Panc1 (cell line): ENCODE measurements at regions not wholly inside any gene's neighbourhood (a gene's known extent, or its start where the extent isn't known, plus 50 kb on each side); places are given as distances from the start of the nearest gene placed in this dataset.

Experiments
- ATAC-seq: fragments of 200-7000 bp; cut with Tn5 transposase; 2 replicates; pipeline ENCODE4 v1.9.1; 2020; ENCODE audit warnings: mild to moderate bottlenecking, moderate library complexity
- BruUV-seq: library from RNA; stranded (reverse); fragments of 400-500 nt; replicated peaks from 2 replicates; lab custom pipeline; 2021; lab: Mats Ljungman, UMichigan
- CTCF ChIA-PET: fragments of 300-600 bp; sonication (Branson Sonifier 250); formaldehyde crosslinking; loops from one replicate; lab custom pipeline; 2022; ENCODE audit warnings: antibody characterized with exemption; lab: Charles Lee
- POLR2A ChIA-PET: fragments of 300-600 bp; sonication (Branson Sonifier 250); formaldehyde crosslinking; loops from one replicate; lab custom pipeline; 2022; ENCODE audit warnings: antibody characterized with exemption; lab: Charles Lee
- DNase-seq: peaks from one replicate; pipeline ENCODE4 v3.0.0-alpha.2; 2010; ENCODE audit warnings: low read depth, low spot score
- H3K27ac ChIP-seq: 2 replicates; pipeline ENCODE4 v1.5.1; 2011; ENCODE audit warnings: mild to moderate bottlenecking, low read length, inconsistent platforms
- H3K27me3 ChIP-seq: fragments of 200-500 bp; sonication (Bioruptor generic); 2 replicates; pipeline ENCODE4 v1.6.0; 2014; ENCODE audit warnings: low read length, inconsistent platforms; ENCODE audit not compliant: control insufficient read depth, insufficient read depth
- H3K36me3 ChIP-seq: fragments of 200-500 bp; sonication (Bioruptor generic); 2 replicates; pipeline ENCODE4 v1.5.1; 2014; ENCODE audit warnings: inconsistent platforms, mild to moderate bottlenecking, low read length, moderate library complexity; ENCODE audit not compliant: control insufficient read depth, insufficient read depth
- H3K4me1 ChIP-seq: 2 replicates; pipeline ENCODE4 v1.5.1; 2011; ENCODE audit warnings: inconsistent platforms, mild to moderate bottlenecking, low read length, moderate library complexity; ENCODE audit not compliant: control insufficient read depth, insufficient read depth
- H3K4me3 ChIP-seq, 2 experiments: 2 replicates each; pipeline ENCODE4 v1.5.1; 2011 to 2012; ENCODE audit warnings: low read depth in 2 of 2, low read length in 2 of 2, mild to moderate bottlenecking in 2 of 2, inconsistent platforms in 1 of 2, moderate library complexity in 1 of 2
- H3K9me3 ChIP-seq: fragments of 200-500 bp; sonication (Bioruptor generic); 2 replicates; pipeline ENCODE4 v1.5.1; 2014; ENCODE audit warnings: low read depth, mild to moderate bottlenecking, inconsistent platforms, low read length, moderate library complexity; ENCODE audit not compliant: control insufficient read depth, insufficient read depth
- CTCF ChIP-seq: fragments of 450-650 bp; IDR thresholded peaks from 2 replicates; pipeline ENCODE4 v1.5.1; 2017; ENCODE audit warnings: mild to moderate bottlenecking
- POLR2AphosphoS5 ChIP-seq: IDR thresholded peaks from 2 replicates; pipeline ENCODE4 v1.6.1; 2012; ENCODE audit warnings: mild to moderate bottlenecking, low read depth, low read length, moderate library complexity
- REST ChIP-seq, 2 experiments: IDR thresholded peaks; 2 replicates each; pipeline ENCODE4 v1.6.1; 2011 to 2012; ENCODE audit warnings: low read depth in 2 of 2, control low read depth in 1 of 2, low read length in 1 of 2, mild to moderate bottlenecking in 1 of 2, moderate library complexity in 1 of 2; ENCODE audit not compliant: insufficient read depth in 1 of 2
- SIN3A ChIP-seq: IDR thresholded peaks from 2 replicates; pipeline ENCODE4 v1.6.1; 2012; ENCODE audit warnings: low read depth, mild to moderate bottlenecking, low read length, moderate library complexity, borderline replicate concordance; ENCODE audit not compliant: insufficient read depth
- TCF7L2 ChIP-seq: IDR thresholded peaks from 2 replicates; pipeline ENCODE4 v1.6.1; 2011; ENCODE audit warnings: mild to moderate bottlenecking, low read depth, low read length, inconsistent platforms
- in situ Hi-C: cut with HindIII; loops from 2 replicates; pipeline ENCODE4 v1.10.0; 2016; ENCODE audit warnings: low sequenced_read_pairs, low pct_unique_long_range_greater_than_20kb
- intact Hi-C: fragments of 100-400 bp; cut with micrococcal nuclease; formaldehyde crosslinking; loops from one replicate; pipeline ENCODE4 v1.10.0; 2022; ENCODE audit not compliant: unreplicated experiment

GRCh38 chr7:47100148-47100816, 481.6 kb downstream of the TNS3 start:
- no peak overlapping the region for H3K4me3 ChIP-seq

GRCh38 chr7:47097431-47097830, 484.5 kb downstream of the TNS3 start:
- Histone ChIP-seq H3K27ac (no peak overlapping the region), H3K27me3 (no peaks in the 10 kb centered on the region), H3K36me3 (no peaks in the 10 kb centered on the region), H3K4me1 (no peaks in the 10 kb centered on the region), H3K9me3 (no peaks in the 10 kb centered on the region), H3K4me3 (no peak overlapping the region)
- DNase-seq: no peak
- ChIA-PET CTCF (no interaction called here), POLR2A (no interaction called here)
- in situ Hi-C loops (no loop called here), intact Hi-C loops (loop anchor here (10.0 kb wide), 1 partner anchor 743 kb away; no protein-coding TSS in a partner anchor)
- BruUV-seq: no TSS peak
- TF ChIP-seq TCF7L2 (no peak), CTCF (no peak), REST (IDR thresholded peaks at IDR 0.05; ENCODE audit: insufficient read depth in 1 of 2, low read depth in 2 of 2, low read length in 1 of 2) (no peak), POLR2AphosphoS5 (no peak), SIN3A (no peak)
- no peak for ATAC-seq

More at GRCh38 chr7:47100148-47100816, 481.6 kb downstream of the TNS3 start:
- Histone ChIP-seq H3K9me3 (no peaks in the 10 kb centered on the region), H3K36me3 (no peaks in the 10 kb centered on the region), H3K4me1 (no peaks in the 10 kb centered on the region), H3K27ac (no peak overlapping the region), H3K27me3 (no peaks in the 10 kb centered on the region)
- ChIA-PET POLR2A (no interaction called here), CTCF (interaction anchor here (1.7 kb wide), 1 partner anchor 15 kb away, joined by 6 read pairs; no protein-coding TSS in a partner anchor)
- BruUV-seq: no TSS peak
- no peak for ATAC-seq
- no peak for TF ChIP-seq REST (IDR thresholded peaks at IDR 0.05; ENCODE audit: insufficient read depth in 1 of 2, low read depth in 2 of 2, low read length in 1 of 2)
- no peak for TF ChIP-seq CTCF
- no peak for TF ChIP-seq TCF7L2
- TF ChIP-seq POLR2AphosphoS5: no peak
- TF ChIP-seq SIN3A: no peak
- intact Hi-C loops (no loop called here), in situ Hi-C loops (no loop called here)
- no peak for DNase-seq
